CD4-positive, alpha-beta T cell (primary cell): ENCODE measurements at regions not wholly inside any gene's neighbourhood (a gene's known extent, or its start where the extent isn't known, plus 50 kb on each side); places are given as distances from the start of the nearest gene placed in this dataset.

Experiments
- ATAC-seq: fragments of 200-7000 bp; cut with Tn5 transposase; one replicate; pipeline ENCODE4 v1.10.0; 2022; ENCODE audit warnings: mild to moderate bottlenecking; ENCODE audit not compliant: poor library complexity
- CTCF ChIA-PET: fragments of 350-600 bp; sonication (Branson Sonifier 250); formaldehyde crosslinking; loops from one replicate; lab custom pipeline; 2021; ENCODE audit warnings: antibody characterized with exemption, inconsistent platforms; lab: Charles Lee
- POLR2A ChIA-PET: fragments of 350-600 bp; sonication (Branson Sonifier 250); formaldehyde crosslinking; loops from one replicate; lab custom pipeline; 2021; ENCODE audit warnings: antibody characterized with exemption, inconsistent platforms; lab: Charles Lee
- DNase-seq, 14 experiments: peaks; one replicate each; pipeline ENCODE4 v3.0.0-alpha.2; 2013 to 2020; ENCODE audit warnings: mixed read lengths in 2 of 14
- H3K27ac ChIP-seq, 2 donors: one replicate each; pipeline versions ENCODE4 v1.5.1 to v1.7.0; 2013; ENCODE audit warnings: low read length in 2 of 2, low read depth in 1 of 2, mild to moderate bottlenecking in 1 of 2
- H3K27me3 ChIP-seq, 2 experiments: 1 replicate in 1 of 2; 2 replicates in 1 of 2; pipeline versions ENCODE4 v1.6.1 to v1.7.0; 2013; ENCODE audit warnings: low read length in 2 of 2, control low read depth in 1 of 2, mild to moderate bottlenecking in 1 of 2, moderate library complexity in 1 of 2; ENCODE audit not compliant: insufficient read depth in 2 of 2, control insufficient read depth in 1 of 2
- H3K36me3 ChIP-seq: one replicate; pipeline ENCODE4 v1.6.1; 2013; ENCODE audit warnings: low read length, control low read depth; ENCODE audit not compliant: insufficient read depth
- H3K4me1 ChIP-seq: one replicate; pipeline ENCODE4 v1.6.1; 2013; ENCODE audit warnings: low read length, control low read depth; ENCODE audit not compliant: insufficient read depth
- H3K4me3 ChIP-seq: one replicate; pipeline ENCODE4 v1.5.1; 2013; ENCODE audit warnings: mild to moderate bottlenecking, low read length, moderate library complexity
- H3K9me3 ChIP-seq, 2 experiments: 1 replicate in 1 of 2; 2 replicates in 1 of 2; pipeline versions ENCODE4 v1.6.1 to v1.7.0; 2013; ENCODE audit warnings: low read length in 2 of 2, mild to moderate bottlenecking in 2 of 2, control low read depth in 1 of 2, moderate library complexity in 1 of 2; ENCODE audit not compliant: control insufficient read depth in 1 of 2, insufficient read depth in 1 of 2
- H3K27ac Mint-ChIP-seq: one replicate; pipeline ENCODE4 v1.8.0; 2020; ENCODE audit warnings: mixed read lengths
- H3K27me3 Mint-ChIP-seq: one replicate; pipeline ENCODE4 v1.8.0; 2021; ENCODE audit warnings: mixed read lengths
- H3K36me3 Mint-ChIP-seq: one replicate; pipeline ENCODE4 v1.8.0; 2021; ENCODE audit warnings: low read depth, mixed read lengths
- H3K4me1 Mint-ChIP-seq: one replicate; pipeline ENCODE4 v1.8.0; 2021; ENCODE audit warnings: low read depth, mixed read lengths
- H3K4me3 Mint-ChIP-seq: one replicate; pipeline ENCODE4 v1.8.0; 2020; ENCODE audit warnings: mild to moderate bottlenecking, mixed read lengths
- H3K9me3 Mint-ChIP-seq: one replicate; pipeline ENCODE4 v1.8.0; 2020; ENCODE audit warnings: mixed read lengths
- intact Hi-C, 2 experiments: fragments of 100-400 bp; cut with DNase I in 1 of 2; cut with micrococcal nuclease in 1 of 2; formaldehyde crosslinking; loops; one replicate each; pipeline versions ENCODE4 v1.15.1 to v1.9.0; 2023 to 2025; cut with DNase I, micrococcal nuclease
- TF ChIP-seq, protein P1 (sequence below): fragments of 200-600 bp; IDR thresholded peaks from one replicate; pipeline ENCODE4 v1.8.0; 2022; ENCODE audit warnings: antibody characterized with exemption, mild to moderate bottlenecking

DNA sequence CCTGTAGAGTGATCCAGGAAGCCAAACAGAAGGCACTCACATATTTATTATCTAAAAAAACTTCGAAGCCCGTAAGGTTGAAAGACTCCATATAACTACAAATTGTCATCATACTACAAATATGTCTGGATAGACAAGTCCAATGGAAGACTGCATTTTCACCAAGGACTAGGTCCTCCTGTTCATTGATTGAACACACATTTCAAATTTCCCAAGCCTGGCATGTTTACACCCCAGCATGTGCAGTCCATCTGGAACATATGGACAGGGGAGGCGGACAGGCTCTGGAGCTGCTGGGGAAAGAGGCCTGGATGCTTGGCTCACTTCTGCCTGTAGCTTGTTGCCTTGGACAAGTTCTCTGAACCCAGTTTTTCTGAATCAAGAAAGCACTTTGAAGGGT is 378.7 kb downstream of the ENC1 start:
- no peaks in the 10 kb centered on the region for H3K36me3 Mint-ChIP-seq
- intact Hi-C loops = no loop called here
- no peaks in the 10 kb centered on the region for H3K27me3 Mint-ChIP-seq
- CTCF ChIA-PET = no interaction called here
- POLR2A ChIA-PET = no interaction called here
- ATAC-seq = no peak
- no peaks in the 10 kb centered on the region for H3K9me3 Mint-ChIP-seq
- no peak overlapping the region for H3K4me3 Mint-ChIP-seq
- Histone ChIP-seq H3K4me3 (no peak overlapping the region), H3K27me3 (no peaks in the 10 kb centered on the region), H3K27ac (no peak overlapping the region), H3K4me1 (no peaks in the 10 kb centered on the region), H3K9me3 (no peaks in the 10 kb centered on the region), H3K36me3 (no peaks in the 10 kb centered on the region)
- DNase-seq = no peak
- no peak overlapping the region for H3K27ac Mint-ChIP-seq
- no peaks in the 10 kb centered on the region for H3K4me1 Mint-ChIP-seq
- TF ChIP-seq, protein P1, sequence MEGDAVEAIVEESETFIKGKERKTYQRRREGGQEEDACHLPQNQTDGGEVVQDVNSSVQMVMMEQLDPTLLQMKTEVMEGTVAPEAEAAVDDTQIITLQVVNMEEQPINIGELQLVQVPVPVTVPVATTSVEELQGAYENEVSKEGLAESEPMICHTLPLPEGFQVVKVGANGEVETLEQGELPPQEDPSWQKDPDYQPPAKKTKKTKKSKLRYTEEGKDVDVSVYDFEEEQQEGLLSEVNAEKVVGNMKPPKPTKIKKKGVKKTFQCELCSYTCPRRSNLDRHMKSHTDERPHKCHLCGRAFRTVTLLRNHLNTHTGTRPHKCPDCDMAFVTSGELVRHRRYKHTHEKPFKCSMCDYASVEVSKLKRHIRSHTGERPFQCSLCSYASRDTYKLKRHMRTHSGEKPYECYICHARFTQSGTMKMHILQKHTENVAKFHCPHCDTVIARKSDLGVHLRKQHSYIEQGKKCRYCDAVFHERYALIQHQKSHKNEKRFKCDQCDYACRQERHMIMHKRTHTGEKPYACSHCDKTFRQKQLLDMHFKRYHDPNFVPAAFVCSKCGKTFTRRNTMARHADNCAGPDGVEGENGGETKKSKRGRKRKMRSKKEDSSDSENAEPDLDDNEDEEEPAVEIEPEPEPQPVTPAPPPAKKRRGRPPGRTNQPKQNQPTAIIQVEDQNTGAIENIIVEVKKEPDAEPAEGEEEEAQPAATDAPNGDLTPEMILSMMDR = no peak

DNA sequence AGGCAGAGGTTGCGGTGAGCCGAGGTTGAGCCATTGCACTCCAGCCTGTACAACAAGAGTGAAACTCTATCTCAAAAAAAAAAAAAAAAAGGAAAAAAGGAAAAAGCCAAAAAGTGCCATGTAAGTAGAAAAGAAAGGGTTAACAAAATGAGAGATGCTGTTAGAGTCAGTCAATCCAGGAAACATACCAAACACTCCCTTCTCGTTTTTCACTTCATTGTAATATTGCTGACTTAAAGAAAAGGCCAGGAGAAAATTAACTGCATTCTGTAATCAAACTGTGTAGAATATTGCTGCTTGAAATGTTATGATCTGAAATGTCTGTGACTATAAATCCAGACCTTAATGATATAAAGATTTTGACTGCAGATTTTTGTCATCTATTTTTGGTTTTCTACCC is 379.1 kb downstream of the ENC1 start:
- TF ChIP-seq, protein P1 = no peak
- ChIA-PET CTCF (no interaction called here), POLR2A (no interaction called here)
- ATAC-seq (no peak), DNase-seq (no peak)
- no peaks in the 10 kb centered on the region for H3K27me3 ChIP-seq
- H3K9me3 Mint-ChIP-seq = no peaks in the 10 kb centered on the region
- H3K27me3 Mint-ChIP-seq = no peaks in the 10 kb centered on the region
- no peak overlapping the region for H3K27ac Mint-ChIP-seq
- no peaks in the 10 kb centered on the region for H3K4me1 Mint-ChIP-seq
- no peak overlapping the region for H3K27ac ChIP-seq
- H3K36me3 Mint-ChIP-seq = no peaks in the 10 kb centered on the region
- H3K4me3 ChIP-seq = no peak overlapping the region
- intact Hi-C loops = no loop called here
- H3K36me3 ChIP-seq = no peaks in the 10 kb centered on the region
- no peak overlapping the region for H3K4me3 Mint-ChIP-seq
- H3K4me1 ChIP-seq = no peaks in the 10 kb centered on the region
- no peaks in the 10 kb centered on the region for H3K9me3 ChIP-seq

DNA sequence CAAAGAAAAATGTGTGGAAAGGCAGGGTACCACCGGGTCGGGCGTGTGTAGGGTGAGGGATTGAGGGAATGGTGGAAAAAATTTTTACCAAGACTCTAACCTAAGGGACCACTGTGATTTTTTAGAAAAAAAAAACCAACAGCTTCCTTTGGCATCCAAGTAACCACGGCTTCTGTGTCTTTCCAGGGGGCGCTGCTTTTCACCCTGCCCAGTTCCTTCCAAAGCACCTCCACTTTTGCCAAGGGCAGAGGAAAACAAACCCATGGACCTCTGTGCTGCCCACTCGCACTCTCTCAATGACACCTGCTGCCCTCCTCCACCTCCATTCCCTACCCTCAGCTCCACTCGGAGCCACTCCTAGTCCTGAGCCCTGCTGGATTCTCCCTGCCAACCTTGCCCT is 381.0 kb downstream of the ENC1 start:
- Histone ChIP-seq H3K4me3 (no peak overlapping the region), H3K27me3 (no peaks in the 10 kb centered on the region), H3K4me1 (no peaks in the 10 kb centered on the region), H3K9me3 (no peaks in the 10 kb centered on the region), H3K36me3 (no peaks in the 10 kb centered on the region), H3K27ac (no peak overlapping the region)
- no peak overlapping the region for H3K4me3 Mint-ChIP-seq
- H3K4me1 Mint-ChIP-seq = no peaks in the 10 kb centered on the region
- ChIA-PET CTCF (no interaction called here), POLR2A (no interaction called here)
- TF ChIP-seq, protein P1 = no peak
- no peaks in the 10 kb centered on the region for H3K36me3 Mint-ChIP-seq
- H3K27me3 Mint-ChIP-seq = no peaks in the 10 kb centered on the region
- no peak for DNase-seq
- ATAC-seq = no peak
- no peak overlapping the region for H3K27ac Mint-ChIP-seq
- intact Hi-C loops = no loop called here
- no peaks in the 10 kb centered on the region for H3K9me3 Mint-ChIP-seq
